ENCODE measurements at regions not wholly inside any gene's neighbourhood (a gene's known extent, or its start where the extent isn't known, plus 50 kb on each side); places are given as distances from the start of the nearest gene placed in this dataset.

GRCh38 chr2:114061566-114062098 is 171.7 kb downstream of the ACTR3 start:
- TF ChIP-seq Cebpa-rat (IDR thresholded peaks at IDR 0.05) = no peak
- Histone ChIP-seq H3K4me3 (no peak overlapping the region), H4K20me1 (no peaks in the 10 kb centered on the region), H3K9me3 (replicated peaks in 1 of 11) (no peaks in the 10 kb centered on the region), H3K27ac (no peak overlapping the region), H3K4me1 (peaks cover 0 to 5% (median 0%) of the 10 kb centered on the region in 10 experiments; a peak in 1 of 20 replicates), H3K9ac (no peak overlapping the region), H3K4me2 (no peak overlapping the region), H3K27me3 (no peaks in the 10 kb centered on the region), H3K36me3 (no peaks in the 10 kb centered on the region)

DNA sequence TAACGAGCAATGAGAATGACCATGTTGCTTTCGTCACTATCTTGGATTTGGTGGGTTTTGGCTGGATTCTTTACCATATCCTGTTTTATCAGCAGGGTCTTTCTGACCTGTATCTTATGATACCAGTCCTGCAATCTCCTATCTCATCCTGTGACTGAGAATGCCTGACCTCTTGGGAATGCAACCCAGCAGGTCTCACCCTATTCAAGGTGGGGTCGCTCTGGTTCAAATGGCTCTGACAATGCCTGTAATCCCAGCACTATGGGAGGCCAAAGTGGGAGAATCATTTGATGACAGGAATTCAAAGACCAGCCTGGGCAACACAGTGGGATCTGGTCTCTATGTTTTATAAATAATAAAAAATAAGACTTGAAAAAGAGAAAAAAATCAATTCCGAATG is 173.5 kb downstream of the ACTR3 start:
- H3K36me3 ChIP-seq = no peaks in the 10 kb centered on the region
- H3K27ac ChIP-seq = no peak overlapping the region
- H3K4me1 ChIP-seq = peaks cover 0 to 5% (median 0%) of the 10 kb centered on the region in 10 experiments; a peak in 1 of 20 replicates
- H3K27me3 ChIP-seq = no peaks in the 10 kb centered on the region
- peak overlapping the region in 1 of 11 experiments; percentile 55; a peak in 1 of 22 replicates for H3K4me2 ChIP-seq
- H4K20me1 ChIP-seq = no peaks in the 10 kb centered on the region
- no peak for TF ChIP-seq Cebpa-rat (IDR thresholded peaks at IDR 0.05)
- no peaks in the 10 kb centered on the region for H3K9me3 ChIP-seq (replicated peaks in 1 of 11)
- no peak overlapping the region for H3K9ac ChIP-seq
- H3K4me3 ChIP-seq = no peak overlapping the region

DNA sequence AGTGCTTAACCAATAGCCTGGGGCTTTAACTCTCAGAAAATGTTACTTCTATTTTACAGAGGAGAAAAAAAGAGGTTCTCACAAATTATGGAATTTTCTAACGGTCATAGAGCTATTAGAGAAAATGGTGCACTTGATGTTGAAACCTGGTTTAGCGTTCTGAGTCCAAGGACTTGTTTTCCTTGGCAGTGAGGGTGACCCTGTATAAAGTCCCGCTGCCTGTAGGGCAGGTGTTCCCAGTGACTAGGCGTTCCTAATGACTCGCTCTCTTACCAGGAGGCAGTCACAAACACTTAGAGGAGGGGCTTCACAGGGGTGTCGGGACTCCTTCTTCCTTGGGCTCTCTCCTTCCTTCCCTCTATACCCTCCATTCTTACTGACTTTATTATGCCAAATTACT is 175.8 kb downstream of the ACTR3 start:
- Histone ChIP-seq H3K4me2 (no peak overlapping the region), H3K4me1 (peaks cover 0 to 5% (median 0%) of the 10 kb centered on the region in 10 experiments; a peak in 1 of 20 replicates), H3K9me3 (replicated peaks in 1 of 11) (no peaks in the 10 kb centered on the region), H3K4me3 (no peak overlapping the region), H3K27me3 (no peaks in the 10 kb centered on the region), H3K27ac (no peak overlapping the region), H3K9ac (no peak overlapping the region), H3K36me3 (no peaks in the 10 kb centered on the region), H4K20me1 (no peaks in the 10 kb centered on the region)
- no peak for TF ChIP-seq Cebpa-rat (IDR thresholded peaks at IDR 0.05)

- Histone ChIP-seq H3K27ac (no peak overlapping the region), H3K4me3 (no peak overlapping the region), H3K9ac (no peak overlapping the region), H4K20me1 (no peaks in the 10 kb centered on the region), H3K4me1 (peaks cover 0 to 5% (median 0%) of the 10 kb centered on the region in 10 experiments; a peak in 1 of 20 replicates), H3K9me3 (replicated peaks in 1 of 11) (no peaks in the 10 kb centered on the region), H3K36me3 (no peaks in the 10 kb centered on the region), H3K4me2 (no peak overlapping the region), H3K27me3 (no peaks in the 10 kb centered on the region)
- no peak for TF ChIP-seq Cebpa-rat (IDR thresholded peaks at IDR 0.05)
Measured at GRCh38 chr2:114066186-114066747, 176.4 kb downstream of the ACTR3 start.

- no peaks in the 10 kb centered on the region for H3K27me3 ChIP-seq
Measured at GRCh38 chr2:114068438-114068837, 178.5 kb downstream of the ACTR3 start.

DNA sequence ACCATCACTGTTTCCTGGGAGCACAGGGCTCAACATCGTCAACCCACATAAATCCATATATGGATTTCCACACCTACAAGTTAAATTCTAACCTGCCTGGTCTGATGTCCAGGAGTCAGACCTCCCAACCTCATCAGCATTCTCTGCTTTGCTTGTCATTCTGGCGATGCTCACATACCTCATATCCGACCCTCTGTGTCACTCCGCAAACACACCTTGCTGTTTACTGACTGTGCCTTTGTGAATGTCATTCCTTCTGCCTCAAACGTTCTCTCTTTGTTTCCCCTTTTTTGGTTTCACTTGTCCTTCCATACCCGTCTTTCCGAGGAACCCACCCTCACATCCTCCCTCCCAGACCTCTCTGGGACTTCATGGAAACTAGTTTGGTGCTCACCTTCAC is 187.1 kb downstream of the ACTR3 start:
- Histone ChIP-seq H3K27me3 (no peaks in the 10 kb centered on the region), H4K20me1 (no peaks in the 10 kb centered on the region), H3K4me1 (no peaks in the 10 kb centered on the region), H3K36me3 (no peaks in the 10 kb centered on the region), H3K27ac (no peak overlapping the region), H3K9ac (no peak overlapping the region), H3K4me3 (no peak overlapping the region), H3K9me3 (replicated peaks in 1 of 11) (no peaks in the 10 kb centered on the region), H3K4me2 (no peak overlapping the region)
- TF ChIP-seq Cebpa-rat (IDR thresholded peaks at IDR 0.05) = no peak

More at GRCh38 chr2:114068438-114068837, 178.5 kb downstream of the ACTR3 start:
- TF ChIP-seq Cebpa-rat (IDR thresholded peaks at IDR 0.05) = no peak
- H3K9ac ChIP-seq = no peak overlapping the region
- no peaks in the 10 kb centered on the region for H3K4me1 ChIP-seq
- no peaks in the 10 kb centered on the region for H3K36me3 ChIP-seq
- no peak overlapping the region for H3K4me3 ChIP-seq
- no peak overlapping the region for H3K27ac ChIP-seq
- no peak overlapping the region for H3K4me2 ChIP-seq
- H4K20me1 ChIP-seq = no peaks in the 10 kb centered on the region
- no peaks in the 10 kb centered on the region for H3K9me3 ChIP-seq (replicated peaks in 1 of 11)

DNA sequence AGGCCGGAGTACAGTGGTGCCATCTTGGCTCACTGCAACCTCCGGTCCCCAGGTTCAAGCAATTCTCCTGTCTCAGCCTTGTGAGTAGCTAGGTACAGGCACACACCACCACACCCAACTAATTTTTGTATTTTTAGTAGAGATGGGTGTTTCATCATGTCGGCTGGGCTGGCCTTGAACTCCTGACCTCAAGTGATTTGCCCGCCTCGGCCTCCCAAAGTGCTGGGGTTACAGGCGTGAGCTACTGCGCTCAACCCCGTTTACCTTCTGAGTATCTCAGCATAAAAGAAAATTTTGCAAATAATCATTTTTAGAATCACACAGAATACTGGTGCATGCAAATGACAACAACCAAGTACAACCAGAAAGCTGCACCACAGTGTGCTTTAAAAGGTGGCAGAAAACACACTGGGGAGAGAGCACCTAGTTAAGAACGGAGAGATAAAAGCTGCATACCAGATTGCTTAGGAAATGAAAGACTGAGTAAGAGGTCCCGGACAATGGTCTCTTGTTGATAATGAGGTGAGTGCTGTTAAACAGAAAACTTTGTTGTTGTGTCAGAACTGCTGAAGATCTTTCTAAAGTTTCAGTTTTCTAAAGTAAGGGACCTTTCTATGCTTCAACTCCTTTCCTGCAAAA is 189.6 kb downstream of the ACTR3 start:
- TF ChIP-seq Cebpa-rat (IDR thresholded peaks at IDR 0.05) = no peak

DNA sequence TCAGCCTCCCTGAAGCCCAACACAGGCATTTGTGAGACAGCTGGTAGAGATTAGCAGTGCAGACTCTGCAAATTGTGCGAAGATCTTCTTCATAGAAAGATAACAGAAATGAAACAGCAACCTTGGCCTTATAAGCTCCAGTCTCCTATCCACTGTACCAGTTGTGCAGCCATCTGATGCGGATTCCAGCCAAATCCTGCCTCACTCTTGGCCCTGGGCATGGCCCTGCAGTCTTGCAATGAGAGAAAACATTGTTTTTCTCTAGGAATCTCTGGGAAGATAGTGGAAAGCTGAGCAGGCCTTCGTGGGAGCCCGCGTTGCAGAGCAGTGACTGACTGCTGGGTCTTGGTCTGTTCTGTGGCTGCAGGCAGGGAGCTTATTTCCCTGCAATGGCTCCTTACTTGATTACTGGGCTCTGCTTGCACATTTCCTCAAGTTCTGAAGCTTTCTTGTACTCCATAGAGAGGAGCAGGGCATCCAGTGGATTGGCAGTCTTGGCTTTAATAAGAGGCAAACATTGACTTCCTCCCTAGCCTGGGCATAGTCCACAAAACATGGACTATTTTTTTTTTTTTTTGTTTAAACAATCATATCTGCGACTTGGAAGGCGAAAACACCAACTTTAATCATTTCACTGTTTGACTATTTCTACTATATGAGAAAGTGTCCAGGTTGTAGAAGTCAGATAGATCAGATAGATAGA is 193.0 kb downstream of the ACTR3 start:
- no peaks in the 10 kb centered on the region for H3K36me3 ChIP-seq
- H3K4me2 ChIP-seq = no peak overlapping the region
- no peaks in the 10 kb centered on the region for H4K20me1 ChIP-seq
- no peaks in the 10 kb centered on the region for H3K4me1 ChIP-seq
- no peaks in the 10 kb centered on the region for H3K9me3 ChIP-seq (replicated peaks in 1 of 11)
- no peak for TF ChIP-seq Cebpa-rat (IDR thresholded peaks at IDR 0.05)
- no peak overlapping the region for H3K4me3 ChIP-seq
- H3K27ac ChIP-seq = no peak overlapping the region
- no peak overlapping the region for H3K9ac ChIP-seq
- no peaks in the 10 kb centered on the region for H3K27me3 ChIP-seq

More for the DNA sequence above, 189.6 kb downstream of the ACTR3 start:
- no peak overlapping the region for H3K9ac ChIP-seq
- no peaks in the 10 kb centered on the region for H4K20me1 ChIP-seq
- no peaks in the 10 kb centered on the region for H3K9me3 ChIP-seq (replicated peaks in 1 of 11)
- H3K27me3 ChIP-seq = no peaks in the 10 kb centered on the region
- no peaks in the 10 kb centered on the region for H3K4me1 ChIP-seq
- no peak overlapping the region for H3K4me2 ChIP-seq
- no peaks in the 10 kb centered on the region for H3K36me3 ChIP-seq
- H3K27ac ChIP-seq = no peak overlapping the region
- H3K4me3 ChIP-seq = no peak overlapping the region

- no peaks in the 10 kb centered on the region for H3K27me3 ChIP-seq
- H3K36me3 ChIP-seq = no peaks in the 10 kb centered on the region
- H4K20me1 ChIP-seq = no peaks in the 10 kb centered on the region
- no peak overlapping the region for H3K27ac ChIP-seq
- H3K4me3 ChIP-seq = no peak overlapping the region
- no peaks in the 10 kb centered on the region for H3K4me1 ChIP-seq
- TF ChIP-seq Cebpa-rat (IDR thresholded peaks at IDR 0.05) = no peak
- H3K9ac ChIP-seq = no peak overlapping the region
- H3K9me3 ChIP-seq (replicated peaks in 1 of 11) = no peaks in the 10 kb centered on the region
- H3K4me2 ChIP-seq = no peak overlapping the region
Measured at GRCh38 chr2:114083717-114084387, 194.0 kb downstream of the ACTR3 start.

All from BLaER1 treated with 17β-estradiol and CSF1 and Interleukin-3, amounts not matched to agents 10 nM and 100 nM (cell line).